ENCODE measurements at regions not wholly inside any gene's neighbourhood (a gene's known extent, or its start where the extent isn't known, plus 50 kb on each side); places are given as distances from the start of the nearest gene placed in this dataset.

DNA sequence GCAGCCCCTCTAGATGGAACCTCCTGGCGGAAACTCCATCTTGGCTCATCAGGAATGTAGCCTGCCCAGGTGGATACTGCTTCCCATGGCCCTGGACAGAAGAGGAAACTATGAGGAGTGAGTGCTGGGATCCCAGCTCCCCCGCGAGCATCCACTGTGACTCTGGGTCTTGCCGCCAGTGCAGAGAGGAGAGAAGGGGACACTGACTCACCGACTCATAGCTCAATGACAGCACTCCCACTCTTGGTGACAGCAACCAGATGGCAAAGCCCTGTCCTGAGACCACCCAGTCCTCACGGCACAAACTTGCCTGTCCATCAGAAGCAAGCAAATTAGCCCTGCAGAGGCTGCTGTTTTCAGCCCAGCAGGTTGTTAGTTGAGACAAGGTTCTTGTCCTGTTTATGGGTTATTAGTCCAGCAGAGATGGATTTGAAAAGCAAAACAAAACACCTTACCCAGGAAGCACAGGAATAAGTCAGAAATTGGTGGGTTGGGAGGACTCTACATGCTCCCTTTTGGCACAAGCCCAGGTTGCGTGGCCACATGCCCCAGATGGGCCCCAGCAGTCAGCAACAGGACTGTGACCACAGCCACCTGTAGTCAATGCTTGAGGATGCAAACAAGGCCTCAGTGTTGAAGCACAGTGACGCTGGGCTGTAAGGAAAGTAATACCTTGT is 111.5 kb upstream of the GLI2 start:
- ATAC-seq (ENCODE audit: poor library complexity): no peak
- Histone ChIP-seq H3K4me1 (ENCODE audit: insufficient read depth, low read length) (no peaks in the 10 kb centered on the region), H3K27me3 (ENCODE audit: control insufficient read depth in 1 of 2, insufficient read depth in 2 of 2, low read length in 2 of 2) (no peaks in the 10 kb centered on the region), H3K4me3 (ENCODE audit: low read length) (no peak overlapping the region), H3K36me3 (ENCODE audit: insufficient read depth, low read length) (no peaks in the 10 kb centered on the region), H3K27ac (ENCODE audit: low read depth in 1 of 2, low read length in 2 of 2) (no peak overlapping the region), H3K9me3 (ENCODE audit: control insufficient read depth in 1 of 2, insufficient read depth in 1 of 2, low read length in 2 of 2) (peaks cover 0 to 12% of the 10 kb centered on the region in 2 experiments)
- intact Hi-C loops (cut with DNase I, micrococcal nuclease): no loop called here
- Mint-ChIP-seq H3K27ac (no peak overlapping the region), H3K4me1 (ENCODE audit: low read depth) (no peaks in the 10 kb centered on the region), H3K9me3 (no peaks in the 10 kb centered on the region), H3K27me3 (no peaks in the 10 kb centered on the region), H3K36me3 (ENCODE audit: low read depth) (no peaks in the 10 kb centered on the region), H3K4me3 (no peak overlapping the region)
- TF ChIP-seq, protein P1, sequence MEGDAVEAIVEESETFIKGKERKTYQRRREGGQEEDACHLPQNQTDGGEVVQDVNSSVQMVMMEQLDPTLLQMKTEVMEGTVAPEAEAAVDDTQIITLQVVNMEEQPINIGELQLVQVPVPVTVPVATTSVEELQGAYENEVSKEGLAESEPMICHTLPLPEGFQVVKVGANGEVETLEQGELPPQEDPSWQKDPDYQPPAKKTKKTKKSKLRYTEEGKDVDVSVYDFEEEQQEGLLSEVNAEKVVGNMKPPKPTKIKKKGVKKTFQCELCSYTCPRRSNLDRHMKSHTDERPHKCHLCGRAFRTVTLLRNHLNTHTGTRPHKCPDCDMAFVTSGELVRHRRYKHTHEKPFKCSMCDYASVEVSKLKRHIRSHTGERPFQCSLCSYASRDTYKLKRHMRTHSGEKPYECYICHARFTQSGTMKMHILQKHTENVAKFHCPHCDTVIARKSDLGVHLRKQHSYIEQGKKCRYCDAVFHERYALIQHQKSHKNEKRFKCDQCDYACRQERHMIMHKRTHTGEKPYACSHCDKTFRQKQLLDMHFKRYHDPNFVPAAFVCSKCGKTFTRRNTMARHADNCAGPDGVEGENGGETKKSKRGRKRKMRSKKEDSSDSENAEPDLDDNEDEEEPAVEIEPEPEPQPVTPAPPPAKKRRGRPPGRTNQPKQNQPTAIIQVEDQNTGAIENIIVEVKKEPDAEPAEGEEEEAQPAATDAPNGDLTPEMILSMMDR (IDR thresholded peaks at IDR 0.05): no peak
- ChIA-PET POLR2A (no interaction called here), CTCF (no interaction called here)
- DNase-seq: no peak

DNA sequence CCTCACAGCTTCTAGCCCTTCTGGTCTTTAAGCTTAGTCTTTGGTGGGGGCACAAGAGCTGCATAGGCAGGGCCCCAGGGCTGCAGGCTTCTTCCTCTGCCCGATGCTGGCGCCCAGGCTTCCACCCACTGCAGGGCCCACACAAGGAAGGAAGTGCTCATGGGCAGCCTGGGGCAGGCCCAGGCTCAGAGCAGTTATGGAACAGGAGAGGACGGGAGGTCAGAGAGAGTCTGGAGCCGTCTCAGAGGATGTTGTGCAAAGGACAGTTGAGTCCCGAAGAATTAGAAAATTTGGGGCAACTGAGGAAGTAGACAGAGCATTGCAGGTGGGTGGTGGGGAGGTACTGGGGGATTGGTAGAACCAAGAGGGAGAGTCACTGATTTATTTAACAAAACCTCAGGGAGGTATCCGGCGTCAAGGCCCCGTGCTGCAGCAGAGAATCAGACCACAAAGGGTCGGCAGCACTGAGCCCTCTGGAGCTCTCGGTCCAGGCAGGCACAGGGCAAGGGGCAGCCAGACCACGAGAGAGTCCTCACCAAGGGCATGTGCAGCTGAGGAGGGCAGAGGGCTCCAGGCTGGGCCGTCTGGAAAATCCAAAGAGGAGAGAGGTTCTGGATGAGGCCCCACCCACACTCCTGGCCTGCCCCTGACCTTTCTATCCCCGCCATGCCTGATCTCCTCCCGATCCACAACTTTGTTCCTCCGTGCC is 110.8 kb upstream of the GLI2 start:
- Mint-ChIP-seq H3K4me3 (no peak overlapping the region), H3K9me3 (no peaks in the 10 kb centered on the region), H3K27ac (no peak overlapping the region), H3K27me3 (no peaks in the 10 kb centered on the region), H3K4me1 (ENCODE audit: low read depth) (no peaks in the 10 kb centered on the region), H3K36me3 (ENCODE audit: low read depth) (no peaks in the 10 kb centered on the region)
- Histone ChIP-seq H3K27ac (ENCODE audit: low read depth in 1 of 2, low read length in 2 of 2) (no peak overlapping the region), H3K27me3 (ENCODE audit: control insufficient read depth in 1 of 2, insufficient read depth in 2 of 2, low read length in 2 of 2) (peaks cover 0 to 3% of the 10 kb centered on the region in 2 experiments), H3K36me3 (ENCODE audit: insufficient read depth, low read length) (no peaks in the 10 kb centered on the region), H3K4me3 (ENCODE audit: low read length) (no peak overlapping the region), H3K9me3 (ENCODE audit: control insufficient read depth in 1 of 2, insufficient read depth in 1 of 2, low read length in 2 of 2) (peaks cover 0 to 15% of the 10 kb centered on the region in 2 experiments), H3K4me1 (ENCODE audit: insufficient read depth, low read length) (no peaks in the 10 kb centered on the region)
- TF ChIP-seq, protein P1 (IDR thresholded peaks at IDR 0.05): no peak
- DNase-seq (no peak), ATAC-seq (ENCODE audit: poor library complexity) (no peak)
- ChIA-PET POLR2A (no interaction called here), CTCF (no interaction called here)
- intact Hi-C loops (cut with DNase I, micrococcal nuclease): no loop called here

DNA sequence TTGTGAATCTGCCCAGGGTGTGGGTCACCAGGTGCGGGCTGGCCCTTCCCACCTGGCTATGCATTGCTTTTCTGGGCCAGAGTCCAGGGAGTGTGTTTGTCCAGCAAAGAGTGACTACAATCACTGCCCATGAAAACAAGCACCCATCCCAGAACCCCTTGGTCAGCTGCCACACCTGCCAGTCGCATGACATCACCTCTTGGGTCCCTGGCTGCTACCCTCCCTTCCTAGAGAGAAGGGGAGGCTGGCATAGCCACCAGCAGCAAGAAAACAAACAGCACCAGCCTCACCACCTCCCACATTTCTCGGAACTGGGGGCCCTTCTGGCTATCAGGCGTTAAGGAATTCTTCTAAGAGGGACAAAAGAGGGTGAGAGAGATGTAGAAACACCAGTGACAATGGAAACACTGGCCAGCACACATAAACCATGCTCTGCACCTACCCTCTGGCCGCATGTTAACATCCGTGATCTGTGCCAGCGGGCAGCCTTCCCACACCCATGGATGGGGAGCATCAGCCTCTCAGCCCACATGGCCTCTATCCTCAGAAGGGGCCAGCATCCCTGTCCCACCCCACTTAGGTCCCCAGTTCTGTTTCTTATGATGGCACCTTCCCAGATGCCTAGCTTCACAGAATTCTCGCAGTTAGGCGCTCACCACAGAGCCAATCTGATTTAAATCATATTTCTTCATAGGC is 109.7 kb upstream of the GLI2 start:
- Mint-ChIP-seq H3K27me3 (no peaks in the 10 kb centered on the region), H3K4me1 (ENCODE audit: low read depth) (no peaks in the 10 kb centered on the region), H3K4me3 (no peak overlapping the region), H3K27ac (no peak overlapping the region), H3K36me3 (ENCODE audit: low read depth) (no peaks in the 10 kb centered on the region), H3K9me3 (no peaks in the 10 kb centered on the region)
- Histone ChIP-seq H3K4me1 (ENCODE audit: insufficient read depth, low read length) (no peaks in the 10 kb centered on the region), H3K27me3 (ENCODE audit: control insufficient read depth in 1 of 2, insufficient read depth in 2 of 2, low read length in 2 of 2) (peaks cover 0 to 3% of the 10 kb centered on the region in 2 experiments), H3K27ac (ENCODE audit: low read depth in 1 of 2, low read length in 2 of 2) (no peak overlapping the region), H3K36me3 (ENCODE audit: insufficient read depth, low read length) (no peaks in the 10 kb centered on the region), H3K4me3 (ENCODE audit: low read length) (no peak overlapping the region), H3K9me3 (ENCODE audit: control insufficient read depth in 1 of 2, insufficient read depth in 1 of 2, low read length in 2 of 2) (peaks cover 0 to 15% of the 10 kb centered on the region in 2 experiments)
- DNase-seq (no peak), ATAC-seq (ENCODE audit: poor library complexity) (no peak)
- CTCF ChIA-PET: no interaction called here
- intact Hi-C loops (cut with DNase I, micrococcal nuclease): no loop called here
- TF ChIP-seq, protein P1 (IDR thresholded peaks at IDR 0.05): no peak
- POLR2A ChIA-PET: no interaction called here
